Cardiac fibroblast (primary cell): ENCODE measurements at regions not wholly inside any gene's neighbourhood (a gene's known extent, or its start where the extent isn't known, plus 50 kb on each side); places are given as distances from the start of the nearest gene placed in this dataset.

Experiments used
- DNase-seq, 2 donors: peaks; one replicate each; pipeline versions ENCODE4 v3.0.0 to v3.0.0-alpha.2; 2010; ENCODE audit warnings: low read depth in 2 of 2
- H3K4me3 ChIP-seq, 2 donors: replicated peaks in 1 of 2; 1 replicate in 1 of 2; 2 replicates in 1 of 2; pipeline ENCODE4 v1.5.1; 2011; ENCODE audit warnings: low read depth in 2 of 2, low read length in 2 of 2, mild to moderate bottlenecking in 2 of 2, moderate library complexity in 1 of 2
- TF ChIP-seq, protein P1 (sequence below): IDR thresholded peaks from one replicate; pipeline ENCODE4 v1.5.1; 2011; ENCODE audit warnings: low read depth, mild to moderate bottlenecking, low read length, inconsistent platforms

- no peak overlapping the region for H3K4me3 ChIP-seq
- no peak for DNase-seq
- TF ChIP-seq, protein P1, sequence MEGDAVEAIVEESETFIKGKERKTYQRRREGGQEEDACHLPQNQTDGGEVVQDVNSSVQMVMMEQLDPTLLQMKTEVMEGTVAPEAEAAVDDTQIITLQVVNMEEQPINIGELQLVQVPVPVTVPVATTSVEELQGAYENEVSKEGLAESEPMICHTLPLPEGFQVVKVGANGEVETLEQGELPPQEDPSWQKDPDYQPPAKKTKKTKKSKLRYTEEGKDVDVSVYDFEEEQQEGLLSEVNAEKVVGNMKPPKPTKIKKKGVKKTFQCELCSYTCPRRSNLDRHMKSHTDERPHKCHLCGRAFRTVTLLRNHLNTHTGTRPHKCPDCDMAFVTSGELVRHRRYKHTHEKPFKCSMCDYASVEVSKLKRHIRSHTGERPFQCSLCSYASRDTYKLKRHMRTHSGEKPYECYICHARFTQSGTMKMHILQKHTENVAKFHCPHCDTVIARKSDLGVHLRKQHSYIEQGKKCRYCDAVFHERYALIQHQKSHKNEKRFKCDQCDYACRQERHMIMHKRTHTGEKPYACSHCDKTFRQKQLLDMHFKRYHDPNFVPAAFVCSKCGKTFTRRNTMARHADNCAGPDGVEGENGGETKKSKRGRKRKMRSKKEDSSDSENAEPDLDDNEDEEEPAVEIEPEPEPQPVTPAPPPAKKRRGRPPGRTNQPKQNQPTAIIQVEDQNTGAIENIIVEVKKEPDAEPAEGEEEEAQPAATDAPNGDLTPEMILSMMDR = no peak
Measured at GRCh38 chr5:2158767-2159166, 276.0 kb upstream of the IRX4 start.

- TF ChIP-seq, protein P1 = no peak
- H3K4me3 ChIP-seq = no peak overlapping the region
- no peak for DNase-seq
Measured at GRCh38 chr5:2158109-2158508, 275.4 kb upstream of the IRX4 start.

DNA sequence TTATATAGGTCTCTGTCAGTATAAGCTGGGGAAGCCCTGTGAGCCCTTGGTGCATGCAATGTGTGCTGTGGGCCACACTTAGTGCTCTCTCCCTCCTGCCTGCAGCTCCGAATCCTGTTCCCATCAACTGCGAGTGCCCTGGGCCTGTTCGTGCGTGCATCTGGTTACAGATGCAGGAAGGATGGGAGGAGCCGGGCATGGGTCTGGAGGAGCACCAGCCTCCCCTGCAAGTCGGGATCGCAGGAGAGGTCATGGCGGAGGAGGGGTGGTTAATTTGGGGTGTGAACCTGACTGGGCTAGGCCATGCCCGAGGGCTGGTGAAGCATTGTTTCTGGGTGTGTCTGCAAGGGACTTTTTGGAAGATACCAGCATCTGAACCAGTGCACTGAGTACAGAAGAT lies 274.6 kb upstream of the IRX4 start:
- DNase-seq = no peak
- TF ChIP-seq, protein P1 = no peak
- H3K4me3 ChIP-seq = no peak overlapping the region

DNA sequence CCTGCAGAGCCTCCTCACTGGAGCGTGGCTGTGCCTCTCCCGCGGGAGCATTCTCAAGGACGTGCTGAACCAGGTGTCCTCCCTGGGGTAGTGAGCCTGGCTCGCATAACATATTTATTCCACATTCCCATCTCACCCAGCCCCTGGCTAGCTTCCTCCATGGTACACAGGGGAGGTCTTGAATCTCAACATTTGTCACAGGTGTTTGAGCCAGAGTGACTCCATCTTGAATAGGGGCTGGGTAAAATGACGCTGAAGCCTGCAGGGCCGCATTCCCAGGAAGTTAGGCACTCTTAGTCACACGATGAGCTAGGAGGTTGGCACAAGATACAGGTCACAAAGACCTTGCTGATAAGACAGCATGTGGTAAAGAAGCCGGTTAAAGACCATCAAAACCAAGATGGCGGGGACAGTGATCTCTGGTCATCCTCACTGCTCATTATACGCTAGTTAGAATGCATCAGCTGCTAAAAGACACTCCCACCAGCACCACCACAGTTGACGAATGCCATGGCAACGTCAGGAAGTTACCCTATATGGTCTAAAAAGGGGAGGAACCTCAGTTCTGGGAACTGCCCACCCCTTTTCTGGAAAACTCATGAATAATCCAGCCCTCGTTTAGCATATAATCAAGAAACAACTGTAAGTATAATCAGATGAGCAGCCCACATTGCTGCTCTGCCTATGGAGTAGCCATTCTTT lies 273.8 kb upstream of the IRX4 start:
- TF ChIP-seq, protein P1 = no peak
- no peak overlapping the region for H3K4me3 ChIP-seq
- DNase-seq = no peak

- TF ChIP-seq, protein P1 = no peak
- no peak for DNase-seq
- H3K4me3 ChIP-seq = no peak overlapping the region
Measured at GRCh38 chr5:2155556-2155955, 272.8 kb upstream of the IRX4 start.

- DNase-seq = no peak
- TF ChIP-seq, protein P1 = no peak
- H3K4me3 ChIP-seq = no peak overlapping the region
Measured at GRCh38 chr5:2153802-2154201, 271.1 kb upstream of the IRX4 start.

DNA sequence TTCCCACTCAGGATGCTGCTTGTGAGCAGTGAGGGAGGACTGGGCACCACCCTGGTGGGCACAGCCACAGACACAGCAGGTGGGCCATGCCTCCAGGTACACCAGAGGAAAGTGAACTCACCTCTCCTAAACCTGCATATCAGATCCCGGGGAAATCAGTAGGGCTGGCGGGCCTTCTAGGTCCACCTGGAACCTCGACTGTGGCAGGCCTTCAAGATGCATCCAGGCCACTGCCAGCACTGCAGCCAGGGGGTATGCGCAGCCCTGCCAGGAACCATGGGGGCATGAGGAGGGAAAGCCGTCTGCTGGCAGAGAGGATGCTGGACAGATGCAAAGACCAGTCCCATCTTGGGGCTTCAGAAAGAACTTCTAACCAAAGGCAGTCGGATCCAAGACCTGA lies 270.6 kb upstream of the IRX4 start:
- no peak overlapping the region for H3K4me3 ChIP-seq
- TF ChIP-seq, protein P1 = no peak
- DNase-seq = no peak
